Left forelimb (tissue), 1 donor: ENCODE measurements at regions not wholly inside any gene's neighbourhood (a gene's known extent, or its start where the extent isn't known, plus 50 kb on each side); places are given as distances from the start of the nearest gene placed in this dataset.
"Not testable (repeated sequence)": the region's sequence is repeated elsewhere in the genome, so short reads cannot be mapped to it uniquely, and the experiment has no call there.

Experiments
- DNase-seq: peaks from one replicate; pipeline ENCODE4 v3.0.0-alpha.2; 2018; ENCODE audit warnings: low spot score

DNA sequence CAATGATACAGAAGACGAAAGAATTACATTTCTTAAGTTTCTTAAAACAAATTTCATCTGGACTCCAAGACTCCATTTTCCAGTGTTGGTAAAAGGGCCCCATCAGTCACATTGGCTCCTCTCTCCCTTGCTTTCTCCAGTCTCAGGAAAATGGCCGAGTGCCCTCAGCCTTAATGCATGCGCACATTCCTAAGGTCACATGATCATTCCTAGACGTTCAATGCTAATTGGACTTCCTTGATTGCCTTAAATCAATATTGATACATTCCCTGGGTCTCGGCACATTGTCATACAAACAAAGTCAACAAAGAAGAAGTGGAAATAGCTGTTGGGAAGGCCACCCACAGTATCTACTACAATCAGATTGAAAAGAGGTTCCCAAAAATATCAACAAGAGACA is 413.6 kb upstream of the GRAMD2B start:
- no peak for DNase-seq

DNA sequence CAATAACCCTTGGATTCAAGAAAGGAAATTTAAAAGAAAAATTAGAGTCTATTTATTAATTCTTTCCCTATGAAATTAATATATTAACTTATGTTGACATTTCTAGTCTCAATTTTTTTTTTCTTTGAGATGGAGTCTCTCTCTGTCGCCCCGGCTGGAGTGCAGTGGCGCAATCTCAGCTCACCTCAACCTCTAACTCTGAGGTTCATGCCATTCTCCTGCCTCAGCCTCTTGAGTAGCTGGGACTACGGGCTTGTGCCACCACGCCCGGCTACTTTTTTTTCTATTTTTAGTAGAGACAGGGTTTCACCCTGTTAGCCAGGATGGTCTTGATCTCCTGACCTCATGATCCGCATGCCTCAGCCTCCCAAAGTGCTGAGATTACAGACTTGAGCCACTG is 411.7 kb upstream of the GRAMD2B start:
- not testable (repeated sequence) for DNase-seq

DNA sequence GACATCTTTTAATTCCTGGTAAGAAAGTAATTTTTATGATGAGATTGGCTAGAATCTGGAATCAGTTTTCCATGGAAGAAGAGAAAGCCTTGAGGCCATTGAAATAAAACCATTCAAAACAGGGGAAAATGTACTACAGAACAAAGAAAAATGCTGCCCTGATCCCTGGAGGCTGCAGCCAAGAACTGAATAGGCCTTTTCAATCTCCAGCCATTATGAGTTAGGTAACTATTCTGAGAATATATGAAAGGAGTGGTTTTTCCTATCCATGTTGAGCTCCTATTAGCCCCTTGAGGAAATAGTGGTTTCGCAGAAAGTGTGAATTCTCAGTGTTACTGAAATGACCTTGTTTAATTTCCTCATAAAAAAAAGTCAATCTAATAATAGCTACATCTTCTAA is 408.5 kb upstream of the GRAMD2B start:
- no peak for DNase-seq

DNA sequence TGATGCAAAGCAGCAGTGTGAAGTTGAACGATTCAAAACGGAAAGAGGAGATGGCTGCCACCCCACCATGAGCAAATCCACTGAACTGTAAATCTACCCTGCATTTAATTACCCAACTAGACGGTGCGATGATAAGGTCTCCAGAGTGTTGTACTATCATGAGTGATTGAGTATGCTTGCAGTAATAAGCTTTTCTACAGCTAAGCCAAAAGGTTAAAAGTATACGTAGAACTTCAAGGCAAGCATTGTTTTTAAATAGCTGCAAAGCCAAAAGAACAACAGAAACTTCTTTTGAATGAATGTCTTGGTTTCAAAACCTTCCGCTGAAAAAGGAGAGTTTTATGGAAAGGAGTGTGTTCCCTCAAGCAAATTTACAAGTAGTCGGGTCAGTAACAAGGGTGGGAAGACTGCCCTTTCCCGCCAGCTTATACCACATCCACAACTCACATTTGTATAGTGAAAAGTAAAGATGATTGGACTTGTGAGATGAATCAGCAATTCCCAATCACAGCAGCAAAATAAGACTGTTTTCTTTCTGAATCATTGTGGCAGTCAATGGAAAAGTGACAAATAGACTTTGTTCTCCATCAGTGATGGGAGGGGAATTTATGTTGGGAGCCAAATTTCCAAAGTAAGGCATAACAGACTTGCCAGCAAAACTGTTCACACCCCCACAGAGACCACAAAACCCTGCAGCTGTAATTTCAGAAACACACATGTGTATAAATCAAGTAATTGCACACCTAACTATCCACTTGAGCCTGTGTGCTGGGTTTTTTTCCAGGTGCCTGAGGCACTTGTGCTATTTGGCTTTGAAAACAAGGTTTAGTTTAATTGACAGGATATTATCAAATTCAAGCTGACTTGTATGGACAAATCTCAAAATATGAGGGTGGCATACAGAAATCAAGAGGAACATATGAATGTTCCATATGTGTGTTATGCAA is 407.7 kb upstream of the GRAMD2B start:
- no peak for DNase-seq

DNA sequence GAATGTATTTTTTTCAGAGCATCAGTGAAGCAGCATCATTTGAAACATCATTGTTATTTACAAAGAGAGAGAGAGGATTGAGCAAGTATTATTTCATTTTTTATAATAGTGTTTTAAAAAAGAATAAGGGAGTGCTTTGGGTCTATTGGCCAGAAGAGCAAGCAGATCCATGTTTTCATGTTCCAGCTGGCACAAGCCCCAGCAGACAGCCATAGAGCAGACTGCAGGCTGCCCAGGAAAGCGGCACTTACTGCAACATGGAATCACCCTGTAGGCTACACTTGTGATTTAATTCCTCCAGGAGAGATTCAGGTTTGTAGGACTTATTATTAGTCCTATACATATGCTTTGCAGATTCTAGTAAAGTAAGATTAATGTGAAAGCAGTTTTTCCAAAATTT is 407.0 kb upstream of the GRAMD2B start:
- no peak for DNase-seq

DNA sequence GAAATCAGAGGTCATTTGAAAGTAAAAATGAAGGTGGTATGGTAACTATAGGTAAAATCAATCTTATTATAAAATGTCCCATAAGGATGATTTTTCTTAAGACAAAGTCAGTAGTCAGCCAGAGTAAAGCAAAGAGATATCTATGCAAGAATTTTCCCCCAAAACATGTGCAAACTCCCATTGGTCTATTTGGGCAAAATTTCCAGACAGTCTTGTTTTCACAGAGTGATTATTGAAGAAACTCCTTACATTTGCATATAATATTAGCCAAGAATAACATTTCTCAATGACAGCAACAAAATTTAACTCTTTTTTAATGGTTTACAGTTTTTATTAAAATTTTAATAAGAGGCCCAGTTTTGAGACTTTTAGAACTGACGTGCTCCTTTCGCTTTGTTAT is 406.1 kb upstream of the GRAMD2B start:
- DNase-seq: no peak

DNA sequence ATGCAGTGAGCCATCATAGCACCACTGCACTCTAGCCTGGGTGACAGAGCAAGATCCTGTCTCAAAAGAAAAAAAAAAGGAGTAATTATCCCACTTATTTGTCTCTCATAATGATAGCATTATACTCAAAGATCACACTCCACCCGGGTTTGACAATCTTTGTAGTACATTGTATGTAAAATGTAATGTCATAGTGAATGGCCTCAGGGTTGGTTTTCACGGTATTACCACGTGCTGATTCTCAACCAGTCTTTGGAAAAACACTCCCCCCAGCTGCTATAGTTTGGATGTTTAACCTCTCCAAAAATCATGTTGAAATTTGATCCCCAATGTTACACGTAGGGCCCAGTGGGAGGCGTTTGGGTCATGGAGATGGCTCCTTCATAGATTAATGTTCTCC is 402.4 kb upstream of the GRAMD2B start:
- no peak for DNase-seq

DNA sequence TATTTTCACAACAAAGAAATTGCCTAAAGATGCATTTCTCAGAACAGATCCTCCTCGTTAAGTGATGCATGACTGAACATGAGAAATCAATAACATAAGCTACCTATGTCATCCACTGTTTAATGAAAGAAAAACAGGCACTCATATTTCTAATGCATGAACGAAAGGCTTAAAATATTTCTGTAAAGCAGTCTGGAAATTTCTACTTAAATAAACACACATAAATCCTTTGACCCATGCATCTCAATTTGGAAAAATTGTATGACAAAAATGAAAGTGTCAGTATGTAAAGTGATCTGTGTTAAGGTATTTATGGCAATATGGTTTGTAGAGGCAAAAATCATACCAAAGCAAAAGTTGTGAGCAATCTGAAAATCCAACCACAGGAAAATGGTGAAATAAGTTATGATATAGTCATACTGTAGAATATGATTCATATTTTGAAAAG is 399.2 kb upstream of the GRAMD2B start:
- no peak for DNase-seq

DNA sequence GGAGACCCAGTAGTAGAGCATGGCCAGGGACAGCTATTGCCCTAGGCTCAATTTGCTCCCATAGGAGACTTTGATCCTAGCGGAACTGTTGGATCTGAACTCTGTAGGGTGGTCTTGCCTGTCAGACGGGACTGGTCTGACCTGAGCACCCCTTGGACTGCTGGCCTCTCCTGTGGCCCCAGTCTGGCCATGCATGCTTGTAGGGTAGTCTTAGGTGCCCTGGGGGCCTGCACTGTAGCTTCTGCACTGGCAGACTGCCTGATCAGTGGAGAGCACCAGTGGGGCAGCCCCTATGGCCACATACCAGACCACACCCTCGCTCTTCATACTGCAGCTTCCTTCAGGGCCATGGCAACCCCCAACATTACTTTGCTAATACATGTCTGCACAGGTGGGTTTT is 396.1 kb upstream of the GRAMD2B start:
- no peak for DNase-seq

DNA sequence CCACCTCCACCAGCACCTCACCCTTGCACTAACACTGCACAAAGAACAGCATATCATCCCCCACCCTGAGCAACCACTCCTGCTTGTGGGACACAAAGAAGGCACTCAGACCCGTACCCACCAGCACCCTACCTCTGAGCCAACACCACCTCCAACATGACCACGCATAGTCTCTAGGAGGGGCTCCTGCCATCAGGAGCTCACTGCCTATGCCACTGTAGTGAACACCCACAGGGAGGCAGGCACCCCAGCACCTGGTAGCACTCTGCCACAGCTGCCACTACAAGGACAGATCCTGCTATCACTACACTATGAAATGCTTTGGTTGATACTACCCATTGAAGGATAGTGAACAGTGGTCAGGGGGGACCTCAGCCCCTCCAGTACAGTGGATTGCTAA is 395.6 kb upstream of the GRAMD2B start:
- no peak for DNase-seq

DNA sequence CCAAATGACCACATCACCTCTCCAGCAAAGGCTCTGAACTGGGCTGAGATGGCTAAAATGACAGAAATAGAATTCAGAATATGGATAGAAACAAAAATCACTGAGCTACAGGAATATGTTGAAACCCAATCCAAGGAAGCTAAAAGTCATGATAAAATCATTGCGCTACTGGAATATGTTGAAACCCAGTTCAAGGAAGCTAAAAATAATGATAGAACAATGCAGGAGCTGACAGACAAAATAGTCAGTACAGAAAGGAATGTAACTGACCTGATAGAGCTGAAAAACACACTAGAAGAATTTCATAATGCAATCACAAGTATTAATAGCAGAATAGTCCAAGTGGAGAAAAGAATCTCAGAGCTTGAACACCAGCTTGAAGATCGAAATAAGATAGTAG is 394.9 kb upstream of the GRAMD2B start:
- DNase-seq: no peak

DNA sequence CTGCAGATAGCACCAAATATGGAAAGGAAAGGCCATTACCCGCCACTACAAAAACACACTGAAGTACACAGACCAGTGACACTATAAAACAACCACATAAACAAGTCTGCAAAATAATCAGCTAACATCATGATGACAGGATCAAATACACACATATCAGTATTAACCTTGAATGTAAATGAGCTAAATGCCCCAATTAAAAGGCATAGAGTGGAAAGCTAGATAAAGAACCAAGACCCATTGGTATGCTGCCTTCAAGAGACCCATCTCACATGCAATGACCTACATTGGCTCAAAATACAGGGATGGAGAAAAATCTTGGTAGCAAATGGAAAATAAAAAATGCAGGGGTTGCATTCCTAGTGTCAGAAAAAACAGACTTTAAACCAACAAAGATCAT is 393.9 kb upstream of the GRAMD2B start:
- DNase-seq: not testable (repeated sequence)

DNA sequence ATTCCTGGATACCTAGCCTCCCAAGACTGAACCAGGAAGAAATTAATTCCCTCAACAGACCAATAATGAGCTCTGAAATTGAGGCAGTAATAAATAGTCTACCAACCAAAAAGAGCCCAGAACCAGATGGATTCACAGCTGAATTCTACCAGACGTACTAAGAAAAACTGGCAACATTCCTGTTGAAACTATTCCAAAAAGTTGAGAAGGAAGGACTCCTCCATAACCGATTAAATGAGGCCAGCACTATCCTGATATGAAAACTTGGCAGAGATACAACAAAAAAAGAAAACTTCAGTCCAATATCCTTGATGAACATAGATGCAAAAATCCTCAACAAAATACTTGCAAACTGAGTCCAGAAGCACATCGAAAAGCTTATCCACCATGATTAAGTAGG is 392.5 kb upstream of the GRAMD2B start:
- no peak for DNase-seq

DNA sequence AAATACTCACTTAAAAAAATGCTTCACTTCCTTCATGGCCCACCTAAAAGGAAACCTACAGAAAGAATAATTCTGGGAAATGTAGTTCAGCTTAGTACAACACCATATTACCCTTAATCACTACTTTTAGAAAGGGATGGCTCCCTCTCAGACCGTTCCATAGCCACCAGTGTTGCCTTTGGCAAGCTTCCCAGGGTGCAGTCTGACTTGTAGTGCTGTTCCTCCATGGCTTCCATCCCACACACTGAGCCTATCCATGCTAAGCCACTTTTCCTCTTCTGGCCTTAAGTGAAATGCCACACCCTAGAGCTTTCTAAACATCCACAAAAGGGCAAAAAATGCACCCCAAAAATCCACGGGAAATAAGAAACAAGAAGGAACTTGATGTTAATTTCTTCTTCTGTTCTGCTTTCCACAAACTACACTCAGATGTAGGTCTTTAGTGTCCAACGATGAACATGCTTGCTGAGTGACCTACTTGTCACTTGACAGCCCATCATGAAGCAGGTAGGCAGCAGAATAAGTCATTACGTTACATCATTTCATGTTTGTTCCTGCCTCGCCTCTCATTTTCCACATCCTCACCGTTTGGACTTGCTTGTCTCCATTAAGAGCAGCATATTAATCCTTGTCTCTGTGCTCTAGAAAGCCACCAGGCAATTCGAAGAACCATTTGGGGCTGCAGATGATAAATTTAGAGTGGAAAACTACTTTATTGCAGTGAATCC is 391.1 kb upstream of the GRAMD2B start:
- DNase-seq: no peak

DNA sequence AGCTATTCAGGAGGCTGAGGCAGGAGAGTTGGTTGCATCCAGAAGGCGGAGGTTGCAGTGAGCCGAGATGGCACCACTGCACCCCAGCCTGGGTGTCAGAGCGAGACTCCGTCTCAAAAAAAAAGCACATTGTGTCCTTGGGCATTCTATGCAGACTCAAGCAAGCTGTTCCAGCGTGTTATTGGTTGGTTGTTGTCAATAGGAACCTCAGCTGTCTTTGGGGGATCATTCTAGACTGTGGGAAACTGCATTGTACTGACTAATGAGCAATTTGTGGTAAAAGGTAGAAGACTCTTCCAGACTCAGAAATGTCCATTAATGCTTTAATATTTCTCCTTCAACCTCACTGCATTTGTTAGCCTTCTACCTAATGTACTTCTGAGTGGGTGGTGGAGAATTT is 379.5 kb upstream of the GRAMD2B start:
- no peak for DNase-seq

DNA sequence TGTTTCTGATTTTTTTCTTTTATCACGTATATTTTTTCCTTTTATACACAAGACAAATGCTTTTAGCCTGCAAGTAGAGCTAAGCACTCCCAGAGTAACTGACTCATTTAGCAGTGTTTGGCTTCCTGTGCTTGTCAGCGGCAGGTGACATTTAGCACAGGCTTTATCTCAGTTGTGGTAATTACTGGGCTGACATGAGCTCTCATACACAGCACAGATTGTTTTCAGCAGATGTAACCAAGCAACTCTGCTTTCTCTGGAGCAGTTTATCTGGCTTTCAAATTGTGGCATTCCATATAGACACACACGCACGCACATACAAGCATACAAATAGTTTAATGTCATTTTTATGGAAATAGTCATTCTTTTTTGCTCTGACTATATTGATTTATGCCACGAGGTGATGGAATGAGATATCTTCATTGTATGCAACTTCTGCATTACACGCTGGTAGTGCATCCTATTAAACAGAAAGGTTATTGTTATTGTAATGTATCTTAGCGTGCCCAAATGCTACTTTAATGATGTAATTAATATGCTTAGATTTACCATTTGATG is 379.0 kb upstream of the GRAMD2B start:
- no peak for DNase-seq

DNA sequence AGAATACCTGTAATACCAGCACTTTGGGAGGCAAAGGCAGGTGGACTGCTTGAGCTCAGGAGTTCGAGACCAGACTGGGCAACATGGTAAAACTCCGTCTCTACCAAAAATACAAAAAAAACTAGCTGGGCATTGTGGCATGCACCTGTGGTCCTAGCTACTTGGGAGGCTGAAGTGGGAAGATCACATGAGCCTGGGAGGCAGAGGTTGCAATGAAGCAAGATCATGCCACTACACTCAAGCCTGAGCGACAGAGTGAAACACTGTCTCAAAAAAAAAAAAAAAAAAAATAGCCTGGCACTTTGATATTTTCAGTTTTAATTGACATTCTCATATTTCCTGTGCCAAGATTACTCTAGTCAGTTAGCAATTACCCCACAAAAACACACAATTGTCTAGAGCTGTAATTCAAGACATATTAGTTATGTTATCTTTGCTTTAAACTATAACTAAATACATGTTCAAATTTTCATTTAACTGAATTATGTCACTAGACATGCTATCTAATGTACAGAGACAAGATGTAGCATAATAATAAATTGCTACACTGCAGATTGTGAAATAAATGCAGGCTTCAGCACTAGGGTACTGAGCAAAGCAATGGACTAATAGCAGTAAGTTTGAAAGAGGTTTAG is 378.2 kb upstream of the GRAMD2B start:
- DNase-seq: no peak

DNA sequence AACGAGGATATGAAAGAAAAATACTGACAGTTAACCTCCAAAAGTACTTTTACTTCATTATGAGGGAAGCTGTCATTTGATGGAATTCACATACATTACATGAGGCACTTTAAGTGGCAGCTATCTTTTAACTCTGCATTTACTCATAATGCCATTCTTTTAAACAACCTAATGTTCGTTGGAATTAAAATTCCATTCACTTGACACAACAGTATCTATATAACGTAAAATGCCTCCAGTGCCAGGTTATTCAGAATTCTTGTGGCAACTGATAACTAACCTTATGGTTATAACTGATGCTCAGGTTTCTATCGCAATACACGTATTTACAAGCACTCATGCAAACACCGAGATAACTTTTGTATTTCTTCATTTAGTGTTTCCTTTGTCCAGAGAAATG is 376.9 kb upstream of the GRAMD2B start:
- DNase-seq: no peak

DNA sequence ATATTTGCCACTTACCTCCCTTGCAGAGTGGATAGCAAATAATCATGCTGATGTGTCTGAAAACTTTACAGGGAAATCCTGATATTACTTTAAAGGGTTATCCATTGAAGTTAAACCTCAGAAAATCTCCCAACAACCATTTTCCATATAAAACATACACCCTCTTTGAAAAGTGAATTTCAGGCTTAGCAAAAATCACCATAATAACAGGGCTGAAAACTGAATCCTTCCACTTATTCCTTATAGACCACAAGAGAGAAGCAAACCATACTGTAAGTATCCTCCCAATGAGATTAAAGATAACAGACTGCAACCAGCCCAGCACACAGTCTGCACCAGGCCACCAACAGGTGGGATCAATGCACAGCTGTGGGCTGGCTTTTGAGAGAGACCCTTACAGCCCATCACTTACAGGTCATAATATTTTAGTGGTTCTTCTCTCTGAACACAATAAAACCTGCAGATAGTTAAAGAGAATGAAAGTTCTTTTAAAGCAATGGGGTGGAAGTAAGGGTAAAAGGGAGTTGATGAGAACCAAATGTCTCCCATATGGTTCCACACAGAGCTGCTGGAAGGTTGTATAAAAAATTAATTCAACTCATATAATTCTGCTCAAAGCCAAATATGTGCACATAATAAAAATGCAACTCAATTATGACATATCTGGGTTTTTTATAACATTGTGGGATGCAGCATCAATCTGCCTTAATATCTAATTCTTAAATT is 376.2 kb upstream of the GRAMD2B start:
- DNase-seq: no peak

DNA sequence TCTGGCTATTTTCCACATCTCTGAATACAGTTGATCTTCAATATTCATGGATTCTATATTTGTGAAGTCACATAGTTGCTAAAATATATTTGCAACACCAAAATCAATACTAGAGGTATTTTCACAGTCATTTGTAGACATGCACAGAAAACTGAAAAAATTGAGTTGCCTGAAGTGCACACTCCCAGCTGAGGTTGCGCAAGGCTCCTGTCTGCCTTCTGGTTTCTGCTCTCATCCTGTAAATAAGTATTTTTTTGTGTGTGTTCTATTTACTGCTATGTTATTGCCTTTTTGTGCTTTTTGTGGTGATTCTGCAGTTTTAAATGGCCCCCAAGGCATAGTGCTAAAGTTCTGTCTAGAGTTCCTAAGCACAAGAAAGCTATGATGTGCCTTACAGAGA is 371.1 kb upstream of the GRAMD2B start:
- DNase-seq: no peak

DNA sequence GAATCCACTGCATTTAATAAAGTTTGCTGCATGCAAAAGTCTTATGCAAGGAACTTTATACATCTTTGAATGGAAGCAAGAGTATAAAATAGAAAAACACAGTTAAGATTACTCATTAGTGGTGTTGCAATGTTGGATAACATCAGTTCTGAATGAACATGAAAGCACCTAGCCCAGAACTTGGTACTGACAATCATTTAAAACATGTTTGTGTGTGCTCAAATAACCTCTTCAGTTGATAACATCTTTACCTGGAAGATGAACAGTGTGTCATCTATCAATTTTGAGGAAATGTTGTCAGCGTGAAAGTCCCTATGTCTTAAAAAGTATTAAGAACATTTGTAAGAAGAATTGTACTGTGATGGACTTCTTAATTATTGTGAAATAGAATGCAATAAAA is 370.4 kb upstream of the GRAMD2B start:
- no peak for DNase-seq

DNA sequence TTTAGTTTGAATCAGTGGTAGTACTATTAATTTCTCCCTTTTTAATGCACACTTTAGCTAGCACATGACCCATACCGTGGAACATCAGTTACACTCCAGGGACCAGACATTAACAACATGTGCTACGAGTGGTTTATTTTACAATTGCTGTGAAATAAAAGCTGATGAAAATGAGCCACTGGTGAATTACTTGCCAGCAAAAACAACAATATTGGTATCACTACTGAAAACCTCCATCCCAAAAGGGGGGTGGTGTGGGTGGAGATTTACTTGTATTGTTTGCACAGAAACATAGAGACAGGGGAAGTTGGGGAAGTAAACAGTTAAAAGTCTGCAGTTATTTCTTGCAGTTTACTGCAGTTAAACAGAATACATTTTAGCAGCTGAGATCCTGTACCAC is 369.6 kb upstream of the GRAMD2B start:
- no peak for DNase-seq
